C4-2B (cell line): ENCODE measurements at regions not wholly inside any gene's neighbourhood (a gene's known extent, or its start where the extent isn't known, plus 50 kb on each side); places are given as distances from the start of the nearest gene placed in this dataset.

ENCODE experiments used
- CTCF ChIP-seq: fragments of 450-650 bp; conservative IDR thresholded peaks from 2 replicates; pipeline ENCODE4 v1.5.1; 2017; ENCODE audit warnings: mild to moderate bottlenecking
- ZFX ChIP-seq: fragments of 450-650 bp; IDR thresholded peaks from 2 replicates; pipeline ENCODE4 v1.6.1; 2017

DNA sequence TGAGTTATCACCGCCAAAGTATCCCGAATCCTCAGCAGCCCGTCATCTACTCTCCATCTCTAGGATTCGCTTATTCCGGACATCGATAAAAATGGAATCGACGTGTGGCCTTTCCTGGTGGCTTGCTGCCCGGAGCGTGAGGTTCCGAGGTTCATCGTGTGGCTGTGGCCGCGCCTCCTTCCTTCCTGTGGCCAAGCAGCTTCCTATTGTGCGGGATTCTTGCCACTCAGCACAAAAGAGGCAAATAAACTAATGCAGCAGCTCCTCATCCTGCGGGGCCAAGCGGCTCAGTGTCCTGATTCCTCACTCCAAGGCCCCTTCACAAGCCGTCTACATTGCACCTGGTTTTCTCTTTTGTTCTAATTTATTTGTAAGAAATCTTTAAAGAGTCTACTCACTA is 800.9 kb downstream of the CDH9 start:
- no peak for TF ChIP-seq CTCF
- no peak for TF ChIP-seq ZFX
